Cardiac septum (tissue), 1 donor: ENCODE measurements at regions not wholly inside any gene's neighbourhood (a gene's known extent, or its start where the extent isn't known, plus 50 kb on each side); places are given as distances from the start of the nearest gene placed in this dataset.

ENCODE experiments used
- DNase-seq: peaks from one replicate; pipeline ENCODE4 v3.0.0-alpha.2; 2020; ENCODE audit warnings: low spot score
- intact Hi-C: fragments of 100-400 bp; cut with DNase I; formaldehyde crosslinking; loops from one replicate; pipeline ENCODE4 v1.14.0; 2022
- donor health status: DM: no; HTN: no; CAD: no.

DNA sequence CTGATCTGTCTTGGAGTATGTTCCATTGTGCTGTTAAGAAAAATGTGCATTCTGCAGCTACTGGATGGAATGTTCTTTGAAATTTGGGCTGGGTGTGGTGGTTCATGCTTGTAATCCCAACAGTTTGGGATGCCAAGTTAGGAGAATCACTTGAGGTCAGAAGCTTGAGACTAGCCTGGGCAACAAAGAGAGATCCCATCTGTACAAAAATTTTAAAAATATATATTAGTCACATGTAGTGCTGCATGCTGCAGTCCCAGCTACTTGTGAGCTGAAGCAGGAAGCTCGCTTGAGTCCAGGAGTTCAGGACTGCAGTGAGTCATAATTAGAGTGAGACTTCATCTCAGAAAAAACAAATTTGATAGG lies 62.8 kb upstream of the PLSCR4 start:
- no peak for DNase-seq
- intact Hi-C loops: loop anchor here (5.0 kb wide), 1 partner anchor 91 kb away; no protein-coding TSS in a partner anchor

DNA sequence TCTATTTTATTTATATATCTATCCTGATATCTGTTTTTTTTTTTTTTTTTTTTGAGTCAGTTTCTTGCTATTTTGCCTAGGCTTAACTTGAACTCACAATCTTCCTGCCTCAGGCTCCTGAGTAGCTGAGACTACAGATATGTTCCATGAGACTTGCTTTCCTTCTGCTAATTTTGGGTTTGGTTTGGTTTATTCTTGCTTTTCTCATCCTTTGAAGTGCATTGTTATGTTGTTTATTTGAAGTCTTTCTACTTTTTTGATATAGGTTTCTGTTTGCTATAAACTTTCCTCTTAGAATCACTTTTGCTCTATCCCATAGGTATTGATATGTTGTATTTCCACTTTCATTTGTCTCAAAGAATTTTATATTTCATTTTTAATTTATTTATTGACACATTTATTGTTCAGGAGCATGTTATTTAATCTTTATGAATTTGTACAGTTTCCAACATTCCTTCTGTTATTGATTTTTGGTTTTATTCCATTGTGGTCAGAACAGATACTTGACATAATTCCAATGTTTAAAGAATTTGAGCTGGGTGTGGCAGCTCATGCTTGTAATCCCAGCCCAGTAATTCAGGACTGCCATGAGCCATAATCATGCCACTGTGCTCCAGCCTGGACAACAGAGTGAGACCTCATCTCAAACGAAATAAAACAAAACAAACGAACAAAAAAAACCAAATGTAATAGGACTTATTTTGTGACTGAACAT lies 62.3 kb upstream of the PLSCR4 start:
- no peak for DNase-seq
- intact Hi-C loops: loop anchor here (5.0 kb wide), 1 partner anchor 91 kb away; no protein-coding TSS in a partner anchor

DNA sequence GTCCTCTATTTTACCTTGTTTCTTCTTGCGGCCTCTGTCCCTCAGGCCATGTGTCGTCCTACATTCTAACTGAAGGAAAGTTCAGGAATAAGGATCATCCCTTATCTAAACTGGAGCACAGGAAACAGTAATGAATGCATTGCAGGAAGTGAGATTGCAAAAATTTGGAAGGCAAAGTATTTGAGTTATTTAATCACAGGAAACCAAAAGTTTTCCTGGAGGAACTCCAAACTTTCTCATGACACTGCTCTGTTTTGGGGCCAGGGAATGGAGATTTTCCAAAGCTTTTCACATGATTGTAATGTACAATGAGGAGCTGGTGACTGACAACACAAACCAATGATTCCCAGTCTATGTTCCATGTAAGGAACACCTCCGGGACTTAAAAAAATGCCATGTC lies 57.8 kb upstream of the PLSCR4 start:
- intact Hi-C loops: loop anchor here (1.0 kb wide), 1 partner anchor 57 kb away; the partner anchor contains the start of gene PLSCR4
- no peak for DNase-seq

DNA sequence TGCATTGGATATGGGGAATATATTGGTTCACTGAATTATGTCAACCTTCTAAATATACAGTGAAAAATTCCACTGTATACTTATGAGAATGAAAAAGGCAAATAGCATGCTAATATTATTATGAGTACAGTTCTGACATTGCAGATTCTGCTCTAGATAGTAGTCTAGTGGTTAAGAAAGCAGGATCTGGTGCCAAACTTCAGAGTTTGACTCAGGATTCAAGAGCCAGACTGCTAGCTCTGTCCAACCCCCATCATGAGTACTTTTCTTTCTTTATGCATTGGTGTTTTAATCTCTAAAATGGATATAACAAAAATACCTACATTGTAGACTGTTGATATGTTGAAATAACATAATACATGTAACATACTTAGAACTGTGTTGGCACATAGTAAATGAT lies 57.3 kb upstream of the PLSCR4 start:
- intact Hi-C loops: loop anchor here (1.0 kb wide), 1 partner anchor 57 kb away; the partner anchor contains the start of gene PLSCR4
- DNase-seq: no peak

DNA sequence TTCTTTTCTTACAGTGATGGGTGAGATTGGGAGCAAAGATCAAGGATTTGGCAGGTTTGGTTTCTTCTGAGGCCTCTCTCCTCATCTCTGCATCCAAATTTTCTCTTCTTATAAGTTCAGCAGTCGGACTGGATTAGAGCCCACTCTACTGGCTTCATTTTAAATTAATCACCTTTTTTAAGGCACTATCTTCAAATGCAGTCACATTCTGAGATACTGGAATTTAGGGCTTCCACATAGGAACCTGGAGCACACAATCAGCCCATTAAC lies 56.5 kb upstream of the PLSCR4 start:
- intact Hi-C loops: loop anchor here (2.0 kb wide), 1 partner anchor 29 kb away; no protein-coding TSS in a partner anchor
- no peak for DNase-seq

DNA sequence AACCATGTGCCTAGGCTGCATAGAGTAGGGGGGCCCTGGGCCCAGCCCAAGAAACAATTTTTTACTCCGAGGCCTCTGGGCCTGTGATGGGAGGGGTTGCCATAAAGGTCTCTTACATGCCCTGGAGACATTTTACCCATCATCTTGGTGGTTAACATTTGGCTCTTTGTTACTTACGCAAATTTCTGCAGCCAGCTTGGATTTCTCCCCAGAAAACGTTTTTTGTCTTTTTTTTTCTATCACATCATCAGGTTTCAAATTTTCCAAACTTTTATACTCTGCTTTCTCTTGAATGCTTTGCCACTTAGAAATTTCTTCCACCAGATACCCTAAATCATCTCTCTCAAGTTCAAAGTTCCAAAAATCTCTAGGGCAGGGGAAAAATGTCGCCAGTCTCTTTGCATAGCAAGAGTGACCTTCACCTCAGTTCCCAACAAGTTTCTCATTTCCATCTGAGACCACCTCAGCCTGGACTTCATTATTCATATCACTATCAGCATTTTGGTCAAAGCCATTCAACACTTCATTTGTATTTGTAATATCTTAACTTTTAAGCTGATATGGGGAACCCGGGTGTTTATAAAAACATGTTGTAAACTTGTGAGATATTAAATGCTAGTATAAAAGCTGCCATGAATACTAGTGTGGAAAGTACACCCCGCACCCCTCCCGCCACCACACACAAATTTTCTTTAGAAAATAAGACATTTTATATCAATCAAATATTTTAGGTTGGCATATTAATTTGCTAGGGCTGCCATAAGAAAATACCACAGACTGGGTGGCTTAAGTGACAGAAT lies 56.0 kb upstream of the PLSCR4 start:
- intact Hi-C loops: loop anchor here (2.0 kb wide), 1 partner anchor 28 kb away; no protein-coding TSS in a partner anchor

DNA sequence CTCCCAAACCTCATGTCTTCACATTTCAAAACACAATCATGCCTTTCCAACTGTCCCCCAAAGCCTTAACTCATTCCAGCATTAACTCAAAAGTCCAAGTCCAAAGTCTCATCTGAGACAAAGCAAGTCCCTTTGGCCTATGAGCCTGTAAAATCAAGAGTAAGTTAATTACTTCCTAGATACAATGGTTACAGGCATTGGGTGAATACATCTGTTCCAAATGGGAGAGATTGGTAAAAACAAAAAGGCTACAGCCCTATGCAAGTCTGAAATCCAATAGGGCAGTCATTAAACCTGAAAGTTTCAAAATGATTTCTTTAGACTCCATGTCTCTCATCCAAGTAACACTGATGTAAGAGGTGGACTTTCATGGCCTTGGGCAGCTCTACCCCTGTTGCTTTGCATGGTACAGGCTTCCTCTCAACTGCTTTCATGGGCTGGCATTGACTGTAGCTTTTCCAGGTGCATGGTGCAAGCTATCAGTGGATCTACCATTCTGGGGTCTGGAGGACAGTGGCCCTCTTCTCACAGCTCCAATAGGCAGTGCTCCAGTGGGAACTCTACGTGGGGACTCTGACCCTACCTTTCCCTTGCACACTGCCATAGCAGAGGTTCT lies 55.0 kb upstream of the PLSCR4 start:
- intact Hi-C loops: loop anchor here (2.0 kb wide), 1 partner anchor 27 kb away; no protein-coding TSS in a partner anchor
- no peak for DNase-seq

More for the DNA sequence above, 56.0 kb upstream of the PLSCR4 start:
- DNase-seq: no peak

DNA sequence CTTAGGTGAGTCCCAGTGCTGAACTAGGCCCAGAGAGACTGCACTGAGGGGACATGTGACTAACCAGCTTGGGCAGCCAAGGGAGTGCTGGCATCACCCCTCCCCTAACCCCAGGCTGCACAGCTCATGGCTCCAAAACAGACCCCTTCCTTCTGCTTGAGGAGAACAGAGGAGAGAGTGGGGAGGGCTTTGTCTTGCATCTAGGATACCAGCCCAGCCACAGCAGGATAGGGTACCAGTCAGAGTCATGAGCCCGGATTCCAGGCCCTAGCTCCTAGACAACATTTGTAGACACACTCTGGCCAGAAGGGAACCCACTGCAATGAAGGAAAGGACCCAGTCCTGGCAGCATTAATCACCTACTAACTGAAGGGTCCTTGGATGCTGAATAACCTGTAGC lies 49.9 kb upstream of the PLSCR4 start:
- intact Hi-C loops: no loop called here

More for the DNA sequence above, 49.9 kb upstream of the PLSCR4 start:
- DNase-seq: no peak
